ENCODE measurements at regions not wholly inside any gene's neighbourhood (a gene's known extent, or its start where the extent isn't known, plus 50 kb on each side); places are given as distances from the start of the nearest gene placed in this dataset.
"Not testable (repeated sequence)": the region's sequence is repeated elsewhere in the genome, so short reads cannot be mapped to it uniquely, and the experiment has no call there.

DNA sequence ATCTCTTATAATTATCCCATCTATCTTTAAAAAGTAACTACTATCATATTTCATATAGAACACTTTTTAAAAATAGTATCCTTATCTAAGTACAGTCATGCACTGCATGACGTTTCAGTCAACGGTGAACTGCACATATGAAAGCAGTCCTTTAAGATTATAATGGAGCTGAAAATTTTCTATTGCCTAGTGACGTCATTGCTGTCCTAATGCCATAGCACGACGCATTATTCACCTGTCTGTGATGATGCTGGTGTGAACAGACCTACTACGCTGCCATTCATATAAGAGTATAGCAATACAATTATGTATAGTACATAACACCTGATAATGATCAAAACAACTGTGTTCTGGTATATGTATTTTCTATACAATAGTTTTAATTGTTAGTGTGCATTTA is 225.0 kb downstream of the SOX2 start:
- Histone ChIP-seq H3K27ac (ENCODE audit: low read depth, low read length, poor library complexity, severe bottlenecking) (no peak overlapping the region), H3K4me3 (ENCODE audit: low read depth, low read length, poor library complexity, severe bottlenecking) (no peak overlapping the region), H3K9me3 (ENCODE audit: low read length) (no peaks in the 10 kb centered on the region), H2AFZ (ENCODE audit: low read length) (no peak overlapping the region), H3K4me1 (ENCODE audit: insufficient read depth, low read length, poor library complexity, severe bottlenecking) (peaks cover 51% of the 10 kb centered on the region), H4K20me1 (ENCODE audit: insufficient read depth, low read length) (no peaks in the 10 kb centered on the region), H3K9me2 (ENCODE audit: insufficient read depth, low read length) (no peaks in the 10 kb centered on the region), H3K79me2 (ENCODE audit: insufficient read depth, low read depth, low read length) (no peaks in the 10 kb centered on the region), H3K36me3 (ENCODE audit: insufficient read depth, low read length) (no peaks in the 10 kb centered on the region), H3K4me2 (ENCODE audit: low read length) (no peak overlapping the region)
- CTCF ChIA-PET (ENCODE audit: unreplicated experiment) = no interaction called here
- BruUV-seq (replicated peaks) = no TSS peak
- POLR2A ChIA-PET = interaction anchor here (0.7 to 1.2 kb wide), 4 partner anchors 8 to 29 kb away, joined by 3 read pairs; no protein-coding TSS in a partner anchor
- intact Hi-C loops (cut with micrococcal nuclease; ENCODE audit: unreplicated experiment) = loop anchor here (5.0 kb wide), 1 partner anchor 224 kb away; the partner anchor contains the start of gene SOX2
- TF ChIP-seq EZH2phosphoT487 (IDR thresholded peaks at IDR 0.05; ENCODE audit: borderline replicate concordance, low read depth, low read length) = no peak
- TF ChIP-seq, protein P1, sequence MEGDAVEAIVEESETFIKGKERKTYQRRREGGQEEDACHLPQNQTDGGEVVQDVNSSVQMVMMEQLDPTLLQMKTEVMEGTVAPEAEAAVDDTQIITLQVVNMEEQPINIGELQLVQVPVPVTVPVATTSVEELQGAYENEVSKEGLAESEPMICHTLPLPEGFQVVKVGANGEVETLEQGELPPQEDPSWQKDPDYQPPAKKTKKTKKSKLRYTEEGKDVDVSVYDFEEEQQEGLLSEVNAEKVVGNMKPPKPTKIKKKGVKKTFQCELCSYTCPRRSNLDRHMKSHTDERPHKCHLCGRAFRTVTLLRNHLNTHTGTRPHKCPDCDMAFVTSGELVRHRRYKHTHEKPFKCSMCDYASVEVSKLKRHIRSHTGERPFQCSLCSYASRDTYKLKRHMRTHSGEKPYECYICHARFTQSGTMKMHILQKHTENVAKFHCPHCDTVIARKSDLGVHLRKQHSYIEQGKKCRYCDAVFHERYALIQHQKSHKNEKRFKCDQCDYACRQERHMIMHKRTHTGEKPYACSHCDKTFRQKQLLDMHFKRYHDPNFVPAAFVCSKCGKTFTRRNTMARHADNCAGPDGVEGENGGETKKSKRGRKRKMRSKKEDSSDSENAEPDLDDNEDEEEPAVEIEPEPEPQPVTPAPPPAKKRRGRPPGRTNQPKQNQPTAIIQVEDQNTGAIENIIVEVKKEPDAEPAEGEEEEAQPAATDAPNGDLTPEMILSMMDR (conservative IDR thresholded peaks at IDR 0.05; ENCODE audit: low read length) = no peak
- DNase-seq (ENCODE audit: low spot score) = no peak

DNA sequence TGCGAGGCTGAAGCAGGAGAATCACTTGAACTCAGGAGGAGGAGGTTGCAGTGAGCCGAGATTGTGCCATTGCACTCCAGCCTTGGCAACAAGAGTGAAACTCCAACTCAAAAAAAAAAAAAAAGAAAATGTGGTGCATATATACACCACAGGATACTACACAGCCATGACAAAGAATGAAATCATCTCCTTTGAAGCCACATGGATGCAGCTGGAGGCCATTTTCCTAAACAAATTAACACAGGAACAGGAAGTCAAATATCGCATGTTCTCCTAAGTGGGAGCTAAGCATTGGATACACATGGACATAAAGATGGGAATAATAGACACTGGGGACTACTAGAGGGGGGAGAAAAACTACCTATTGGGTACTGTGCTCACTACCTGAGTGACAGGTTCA is 226.9 kb downstream of the SOX2 start:
- H4K20me1 ChIP-seq (ENCODE audit: insufficient read depth, low read length); H2AFZ ChIP-seq (ENCODE audit: low read length); H3K27ac ChIP-seq (ENCODE audit: low read depth, low read length, poor library complexity, severe bottlenecking); H3K4me2 ChIP-seq (ENCODE audit: low read length); H3K4me3 ChIP-seq (ENCODE audit: low read depth, low read length, poor library complexity, severe bottlenecking); DNase-seq (ENCODE audit: low spot score); H3K9me2 ChIP-seq (ENCODE audit: insufficient read depth, low read length); H3K36me3 ChIP-seq (ENCODE audit: insufficient read depth, low read length); BruUV-seq (replicated peaks); H3K79me2 ChIP-seq (ENCODE audit: insufficient read depth, low read depth, low read length); CTCF ChIA-PET (ENCODE audit: unreplicated experiment); H3K9me3 ChIP-seq (ENCODE audit: low read length): not testable (repeated sequence)
- intact Hi-C loops (cut with micrococcal nuclease; ENCODE audit: unreplicated experiment) = loop anchor here (5.0 kb wide), 1 partner anchor 226 kb away; the partner anchor contains the start of gene SOX2
- POLR2A ChIA-PET = interaction anchor here (0.6 to 1.2 kb wide), 2 partner anchors 11 to 759 kb away, joined by 3 to 4 read pairs; no protein-coding TSS in a partner anchor
- peaks cover 52% of the 10 kb centered on the region for H3K4me1 ChIP-seq (ENCODE audit: insufficient read depth, low read length, poor library complexity, severe bottlenecking)

DNA sequence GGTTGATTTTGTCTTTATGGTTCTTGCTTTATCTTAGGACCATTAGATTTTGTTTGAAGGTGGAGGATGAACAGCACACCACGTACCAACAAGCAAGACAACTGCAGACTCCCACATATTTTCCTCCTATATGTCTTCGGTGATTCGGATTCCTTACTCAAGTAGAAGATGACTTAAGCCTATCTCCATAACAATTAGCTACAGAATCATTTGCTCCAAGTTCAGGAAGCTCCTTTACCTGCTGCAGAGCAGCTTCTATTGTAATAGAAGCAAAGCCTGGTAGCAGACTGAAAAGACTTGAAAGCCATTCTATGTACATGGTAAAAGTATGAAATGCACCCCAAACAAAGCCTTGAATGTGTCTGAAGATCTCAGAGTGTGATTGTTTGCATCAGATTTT is 229.0 kb downstream of the SOX2 start:
- TF ChIP-seq, protein P1 (conservative IDR thresholded peaks at IDR 0.05; ENCODE audit: low read length) = no peak
- TF ChIP-seq EZH2phosphoT487 (IDR thresholded peaks at IDR 0.05; ENCODE audit: borderline replicate concordance, low read depth, low read length) = no peak
- ChIA-PET CTCF (ENCODE audit: unreplicated experiment) (interaction anchor here (0.9 kb wide), 1 partner anchor 79 kb away, joined by 3 read pairs; no protein-coding TSS in a partner anchor), POLR2A (interaction anchor here (0.8 to 1.5 kb wide), 5 partner anchors 8 to 25 kb away, joined by 3 to 4 read pairs (median 3); no protein-coding TSS in a partner anchor)
- H3K79me2 ChIP-seq (ENCODE audit: insufficient read depth, low read depth, low read length) = no peaks in the 10 kb centered on the region
- H3K36me3 ChIP-seq (ENCODE audit: insufficient read depth, low read length) = no peaks in the 10 kb centered on the region
- no peaks in the 10 kb centered on the region for H4K20me1 ChIP-seq (ENCODE audit: insufficient read depth, low read length)
- BruUV-seq (replicated peaks) = no TSS peak
- H3K4me3 ChIP-seq (ENCODE audit: low read depth, low read length, poor library complexity, severe bottlenecking) = no peak overlapping the region
- DNase-seq (ENCODE audit: low spot score) = no peak
- H2AFZ ChIP-seq (ENCODE audit: low read length) = peak overlapping the region; percentile 82; the same call in 1 of the 2 replicates
- intact Hi-C loops (cut with micrococcal nuclease; ENCODE audit: unreplicated experiment) = no loop called here
- no peak overlapping the region for H3K27ac ChIP-seq (ENCODE audit: low read depth, low read length, poor library complexity, severe bottlenecking)
- no peaks in the 10 kb centered on the region for H3K9me2 ChIP-seq (ENCODE audit: insufficient read depth, low read length)
- no peak overlapping the region; the same call in 1 of the 2 replicates for H3K4me2 ChIP-seq (ENCODE audit: low read length)
- H3K9me3 ChIP-seq (ENCODE audit: low read length) = 0 out of 2 replicates have a peak, but pooled peaks cover 3% of the 10 kb centered on the region
- H3K4me1 ChIP-seq (ENCODE audit: insufficient read depth, low read length, poor library complexity, severe bottlenecking) = peaks cover 41% of the 10 kb centered on the region
